ENCODE measurements at regions not wholly inside any gene's neighbourhood (a gene's known extent, or its start where the extent isn't known, plus 50 kb on each side); places are given as distances from the start of the nearest gene placed in this dataset.

GRCh38 chr6:143621876-143622605 lies 55.7 kb upstream of the PHACTR2 start:
- no peak for DNase-seq (ENCODE audit: low spot score)

GRCh38 chr6:143621159-143621873 lies 56.4 kb upstream of the PHACTR2 start:
- DNase-seq (ENCODE audit: low spot score): no peak

- DNase-seq (ENCODE audit: low spot score): no peak
Measured at GRCh38 chr6:143620447-143620846, 57.3 kb upstream of the PHACTR2 start.

GRCh38 chr6:143619824-143620401 lies 57.9 kb upstream of the PHACTR2 start:
- no peak for DNase-seq (ENCODE audit: low spot score)

GRCh38 chr6:143616741-143617140 lies 61.0 kb upstream of the PHACTR2 start:
- DNase-seq (ENCODE audit: low spot score): no peak

- DNase-seq (ENCODE audit: low spot score): no peak
Measured at GRCh38 chr6:143615785-143616184, 62.0 kb upstream of the PHACTR2 start.

GRCh38 chr6:143614235-143614634 lies 63.5 kb upstream of the PHACTR2 start:
- DNase-seq (ENCODE audit: low spot score): no peak

GRCh38 chr6:143613749-143614148 lies 64.0 kb upstream of the PHACTR2 start:
- DNase-seq (ENCODE audit: low spot score): no peak

- DNase-seq (ENCODE audit: low spot score): no peak
Measured at GRCh38 chr6:143612186-143612585, 65.6 kb upstream of the PHACTR2 start.

GRCh38 chr6:143611580-143611979 lies 66.2 kb upstream of the PHACTR2 start:
- no peak for DNase-seq (ENCODE audit: low spot score)

GRCh38 chr6:143609972-143610371 lies 67.8 kb upstream of the PHACTR2 start:
- DNase-seq (ENCODE audit: low spot score): no peak

- DNase-seq (ENCODE audit: low spot score): no peak
Measured at GRCh38 chr6:143609501-143609900, 68.3 kb upstream of the PHACTR2 start.

GRCh38 chr6:143608906-143609305 lies 68.9 kb upstream of the PHACTR2 start:
- no peak for DNase-seq (ENCODE audit: low spot score)

GRCh38 chr6:143607974-143608373 lies 69.8 kb upstream of the PHACTR2 start:
- DNase-seq (ENCODE audit: low spot score): no peak

- no peak for DNase-seq (ENCODE audit: low spot score)
Measured at GRCh38 chr6:143607168-143607567, 70.6 kb upstream of the PHACTR2 start.

- no peak for DNase-seq (ENCODE audit: low spot score)
Measured at GRCh38 chr6:143605906-143606521, 71.8 kb upstream of the PHACTR2 start.

GRCh38 chr6:143603455-143603854 lies 74.3 kb upstream of the PHACTR2 start:
- DNase-seq (ENCODE audit: low spot score): no peak

GRCh38 chr6:143601504-143601903 lies 76.3 kb upstream of the PHACTR2 start:
- DNase-seq (ENCODE audit: low spot score): peak; percentile 42

- no peak for DNase-seq (ENCODE audit: low spot score)
Measured at GRCh38 chr6:143600821-143601220, 76.9 kb upstream of the PHACTR2 start.

GRCh38 chr6:143598466-143599080 lies 79.2 kb upstream of the PHACTR2 start:
- DNase-seq (ENCODE audit: low spot score): no peak

GRCh38 chr6:143596866-143597265 lies 80.9 kb upstream of the PHACTR2 start:
- no peak for DNase-seq (ENCODE audit: low spot score)
